ENCODE measurements at regions not wholly inside any gene's neighbourhood (a gene's known extent, or its start where the extent isn't known, plus 50 kb on each side); places are given as distances from the start of the nearest gene placed in this dataset.
"Not testable (repeated sequence)": the region's sequence is repeated elsewhere in the genome, so short reads cannot be mapped to it uniquely, and the experiment has no call there.

- not testable (repeated sequence) for TF ChIP-seq POLR2AphosphoS5 (IDR thresholded peaks at IDR 0.05; ENCODE audit: low read depth); CTCF (IDR thresholded peaks at IDR 0.05; ENCODE audit: insufficient read depth, low read length); REST (IDR thresholded peaks at IDR 0.05; ENCODE audit: insufficient replicate concordance, low read depth); GABPA (IDR thresholded peaks at IDR 0.05; ENCODE audit: low read depth)
These were observed 288.1 kb upstream of the PLGLB1 start for GRCh38 chr2:87309785-87310184.
